ENCODE measurements at regions not wholly inside any gene's neighbourhood (a gene's known extent, or its start where the extent isn't known, plus 50 kb on each side); places are given as distances from the start of the nearest gene placed in this dataset.

- TF ChIP-seq CTCF (conservative IDR thresholded peaks at IDR 0.05 in 1 of 2, IDR thresholded peaks at IDR 0.05 in 1 of 2; ENCODE audit: extremely low read depth in 1 of 2, insufficient read depth in 1 of 2, low read depth in 1 of 2, low read length in 2 of 2): no peak
- TF ChIP-seq EZH2 (IDR thresholded peaks at IDR 0.05; ENCODE audit: borderline replicate concordance, low read length): no peak
Observed at GRCh38 chr5:96579711-96580110, 82.5 kb upstream of the CAST start.

Measured in mammary epithelial cell (primary cell).